Vagina (tissue), 2 donors: ENCODE measurements at regions not wholly inside any gene's neighbourhood (a gene's known extent, or its start where the extent isn't known, plus 50 kb on each side); places are given as distances from the start of the nearest gene placed in this dataset.

Experiments used
- CTCF ChIP-seq, 3 experiments: fragments of 450-650 bp in 2 of 3; fragments of 200-600 bp in 1 of 3; sonication (generic) in 1 of 3; IDR thresholded peaks; one replicate each; pipeline ENCODE4 v1.5.1; 2017 to 2019; ENCODE audit warnings: antibody characterized with exemption in 3 of 3, mild to moderate bottlenecking in 2 of 3, moderate library complexity in 2 of 3
- POLR2A ChIP-seq, 2 donors: fragments of 450-650 bp; IDR thresholded peaks; one replicate each; pipeline ENCODE4 v1.6.1; 2017; ENCODE audit warnings: antibody characterized with exemption in 2 of 2, mild to moderate bottlenecking in 2 of 2, moderate library complexity in 2 of 2
- POLR2AphosphoS5 ChIP-seq, 2 donors: sonication (generic); formaldehyde crosslinking; IDR thresholded peaks; one replicate each; pipeline ENCODE4 v1.9.0; 2017; ENCODE audit warnings: antibody characterized with exemption in 2 of 2, mild to moderate bottlenecking in 2 of 2, low read depth in 1 of 2; ENCODE audit not compliant: insufficient read depth in 1 of 2

- TF ChIP-seq CTCF (IDR thresholded peaks at IDR 0.05) (no peak), POLR2AphosphoS5 (IDR thresholded peaks at IDR 0.05; ENCODE audit: insufficient read depth in 1 of 2, low read depth in 1 of 2) (peak in 1 of 2 donors; percentile 13), POLR2A (IDR thresholded peaks at IDR 0.05) (no peak)
These were observed 66.5 kb upstream of the THUMPD2 start for GRCh38 chr2:39845460-39846146.
